Breast epithelium (tissue), 4 donors: ENCODE measurements at regions not wholly inside any gene's neighbourhood (a gene's known extent, or its start where the extent isn't known, plus 50 kb on each side); places are given as distances from the start of the nearest gene placed in this dataset.
"Not testable (repeated sequence)": the region's sequence is repeated elsewhere in the genome, so short reads cannot be mapped to it uniquely, and the experiment has no call there.

Experiments used
- DNase-seq, 2 donors: peaks; one replicate each; pipeline ENCODE4 v3.0.0-alpha.2; 2019; ENCODE audit warnings: low spot score in 2 of 2
- H3K27ac ChIP-seq, 2 donors: fragments of 200-600 bp; sonication (generic) in 1 of 2; one replicate each; pipeline ENCODE4 v1.5.1; 2016 to 2019; ENCODE audit warnings: mild to moderate bottlenecking in 1 of 2
- H3K27me3 ChIP-seq, 2 donors: fragments of 200-600 bp; sonication (generic) in 1 of 2; one replicate each; pipeline versions ENCODE4 v1.5.1 to v1.6.0; 2017 to 2019; ENCODE audit warnings: control low read depth in 1 of 2, mild to moderate bottlenecking in 1 of 2
- H3K36me3 ChIP-seq: fragments of 200-600 bp; one replicate; pipeline ENCODE4 v1.5.1; 2019
- H3K4me1 ChIP-seq, 2 donors: fragments of 200-600 bp; sonication (generic); one replicate each; pipeline ENCODE4 v1.5.1; 2016 to 2019; ENCODE audit warnings: control low read depth in 1 of 2
- H3K4me3 ChIP-seq, 3 donors: fragments of 200-600 bp; sonication (generic); 1 replicate in 2 of 3; 2 replicates in 1 of 3; pipeline ENCODE4 v1.5.1; 2016 to 2019; ENCODE audit warnings: mild to moderate bottlenecking in 3 of 3, moderate library complexity in 2 of 3
- H3K9me3 ChIP-seq, 2 donors: fragments of 200-600 bp; sonication (generic) in 1 of 2; one replicate each; pipeline ENCODE4 v1.5.1; 2016 to 2019; ENCODE audit warnings: control low read depth in 1 of 2
- POLR2A ChIP-seq: fragments of 450-650 bp; IDR thresholded peaks from one replicate; pipeline ENCODE4 v1.6.1; 2016; ENCODE audit warnings: antibody characterized with exemption, mild to moderate bottlenecking, moderate library complexity
- POLR2AphosphoS5 ChIP-seq, 3 donors: sonication (generic); formaldehyde crosslinking; IDR thresholded peaks; one replicate each; pipeline ENCODE4 v1.6.1; 2017; ENCODE audit warnings: antibody characterized with exemption in 3 of 3
- intact Hi-C: fragments of 100-400 bp; cut with DNase I; formaldehyde crosslinking; loops from one replicate; pipeline ENCODE4 v1.15.1; 2023; ENCODE audit warnings: low total_unique reads
- TF ChIP-seq, protein P1 (sequence below), 3 donors: fragments of 450-650 bp; IDR thresholded peaks; one replicate each; pipeline ENCODE4 v1.5.1; 2016 to 2017; ENCODE audit warnings: antibody characterized with exemption in 3 of 3, mild to moderate bottlenecking in 3 of 3, moderate library complexity in 3 of 3

DNA sequence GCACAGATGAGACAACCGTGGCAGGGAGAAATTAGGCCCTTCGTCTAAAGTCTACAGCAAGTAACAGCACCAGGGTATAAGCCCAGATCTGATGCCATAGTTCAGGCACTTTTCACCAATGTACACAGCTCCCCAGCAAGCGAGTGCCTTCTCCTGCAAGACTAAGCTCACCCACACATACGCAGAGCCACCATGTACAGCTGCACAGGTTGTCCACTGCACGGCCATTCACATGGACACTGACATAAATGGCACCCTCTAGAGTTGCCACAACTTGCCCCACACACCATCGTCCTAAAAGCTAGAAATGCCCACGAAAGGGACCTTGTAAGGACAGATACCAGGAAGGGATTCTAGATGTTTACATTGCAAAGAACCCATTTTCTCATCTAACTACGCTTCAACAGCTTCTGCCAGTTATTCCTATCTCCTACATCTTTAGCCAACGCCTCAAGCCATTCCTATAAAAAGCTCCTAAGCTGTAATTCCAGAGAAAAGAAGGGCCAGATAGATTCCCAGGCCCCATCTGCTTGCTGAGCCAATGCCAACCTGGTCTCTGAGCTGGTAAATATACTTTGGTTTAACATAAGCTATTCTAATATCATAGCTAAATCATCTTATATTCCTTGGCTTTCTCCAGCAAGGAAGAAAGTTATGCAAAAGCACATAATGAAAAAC, 174.0 kb upstream of the KAZN start:
- Histone ChIP-seq H3K4me3 (no peak overlapping the region), H3K27ac (no peak overlapping the region), H3K27me3 (no peaks in the 10 kb centered on the region), H3K9me3 (no peaks in the 10 kb centered on the region), H3K4me1 (no peaks in the 10 kb centered on the region), H3K36me3 (no peaks in the 10 kb centered on the region)
- DNase-seq: no peak
- TF ChIP-seq POLR2A: no peak
- no peak for TF ChIP-seq POLR2AphosphoS5 (IDR thresholded peaks at IDR 0.05)
- TF ChIP-seq, protein P1, sequence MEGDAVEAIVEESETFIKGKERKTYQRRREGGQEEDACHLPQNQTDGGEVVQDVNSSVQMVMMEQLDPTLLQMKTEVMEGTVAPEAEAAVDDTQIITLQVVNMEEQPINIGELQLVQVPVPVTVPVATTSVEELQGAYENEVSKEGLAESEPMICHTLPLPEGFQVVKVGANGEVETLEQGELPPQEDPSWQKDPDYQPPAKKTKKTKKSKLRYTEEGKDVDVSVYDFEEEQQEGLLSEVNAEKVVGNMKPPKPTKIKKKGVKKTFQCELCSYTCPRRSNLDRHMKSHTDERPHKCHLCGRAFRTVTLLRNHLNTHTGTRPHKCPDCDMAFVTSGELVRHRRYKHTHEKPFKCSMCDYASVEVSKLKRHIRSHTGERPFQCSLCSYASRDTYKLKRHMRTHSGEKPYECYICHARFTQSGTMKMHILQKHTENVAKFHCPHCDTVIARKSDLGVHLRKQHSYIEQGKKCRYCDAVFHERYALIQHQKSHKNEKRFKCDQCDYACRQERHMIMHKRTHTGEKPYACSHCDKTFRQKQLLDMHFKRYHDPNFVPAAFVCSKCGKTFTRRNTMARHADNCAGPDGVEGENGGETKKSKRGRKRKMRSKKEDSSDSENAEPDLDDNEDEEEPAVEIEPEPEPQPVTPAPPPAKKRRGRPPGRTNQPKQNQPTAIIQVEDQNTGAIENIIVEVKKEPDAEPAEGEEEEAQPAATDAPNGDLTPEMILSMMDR (IDR thresholded peaks at IDR 0.05): no peak
- intact Hi-C loops: no loop called here

DNA sequence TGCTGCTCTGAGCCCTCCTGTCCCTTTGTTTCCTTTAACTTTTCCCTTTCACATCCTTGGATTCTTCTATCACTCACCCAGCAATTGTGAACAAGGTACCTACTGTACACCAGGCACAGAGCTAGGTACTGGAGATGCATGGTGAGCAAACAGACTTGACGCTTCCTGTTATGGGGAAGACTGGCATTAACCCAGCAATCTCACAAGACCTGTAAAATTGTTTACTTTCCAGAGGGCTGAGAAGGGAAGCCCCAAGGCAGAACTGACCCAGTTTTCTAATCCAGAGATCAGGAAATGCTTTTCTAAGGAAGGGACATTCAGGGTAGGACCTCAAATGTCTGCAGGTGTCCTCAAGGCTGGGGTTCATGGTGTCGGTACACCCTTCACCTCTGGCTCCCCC, 171.6 kb upstream of the KAZN start:
- H3K9me3 ChIP-seq: no peaks in the 10 kb centered on the region
- intact Hi-C loops: no loop called here
- H3K4me1 ChIP-seq: no peaks in the 10 kb centered on the region
- no peak for DNase-seq
- no peaks in the 10 kb centered on the region for H3K27me3 ChIP-seq
- TF ChIP-seq, protein P1 (IDR thresholded peaks at IDR 0.05): no peak
- TF ChIP-seq POLR2AphosphoS5 (IDR thresholded peaks at IDR 0.05): no peak
- no peak for TF ChIP-seq POLR2A
- H3K4me3 ChIP-seq: no peak overlapping the region
- no peaks in the 10 kb centered on the region for H3K36me3 ChIP-seq
- H3K27ac ChIP-seq: peak overlapping the region in 1 of 2 donors; percentile 2

GRCh38 chr1:14429577-14429976, 168.9 kb upstream of the KAZN start:
- Histone ChIP-seq H3K27ac (no peak overlapping the region), H3K4me1 (no peaks in the 10 kb centered on the region), H3K9me3 (no peaks in the 10 kb centered on the region), H3K4me3 (no peak overlapping the region), H3K27me3 (no peaks in the 10 kb centered on the region), H3K36me3 (no peaks in the 10 kb centered on the region)
- intact Hi-C loops: no loop called here
- no peak for TF ChIP-seq POLR2A
- TF ChIP-seq POLR2AphosphoS5 (IDR thresholded peaks at IDR 0.05): no peak
- TF ChIP-seq, protein P1 (IDR thresholded peaks at IDR 0.05): no peak
- DNase-seq: no peak

- DNase-seq, H3K4me1 ChIP-seq, H3K36me3 ChIP-seq, intact Hi-C loops, H3K27me3 ChIP-seq, H3K4me3 ChIP-seq, H3K27ac ChIP-seq, H3K9me3 ChIP-seq: not testable (repeated sequence)
Observed at GRCh38 chr1:14432728-14433127, 165.8 kb upstream of the KAZN start.

DNA sequence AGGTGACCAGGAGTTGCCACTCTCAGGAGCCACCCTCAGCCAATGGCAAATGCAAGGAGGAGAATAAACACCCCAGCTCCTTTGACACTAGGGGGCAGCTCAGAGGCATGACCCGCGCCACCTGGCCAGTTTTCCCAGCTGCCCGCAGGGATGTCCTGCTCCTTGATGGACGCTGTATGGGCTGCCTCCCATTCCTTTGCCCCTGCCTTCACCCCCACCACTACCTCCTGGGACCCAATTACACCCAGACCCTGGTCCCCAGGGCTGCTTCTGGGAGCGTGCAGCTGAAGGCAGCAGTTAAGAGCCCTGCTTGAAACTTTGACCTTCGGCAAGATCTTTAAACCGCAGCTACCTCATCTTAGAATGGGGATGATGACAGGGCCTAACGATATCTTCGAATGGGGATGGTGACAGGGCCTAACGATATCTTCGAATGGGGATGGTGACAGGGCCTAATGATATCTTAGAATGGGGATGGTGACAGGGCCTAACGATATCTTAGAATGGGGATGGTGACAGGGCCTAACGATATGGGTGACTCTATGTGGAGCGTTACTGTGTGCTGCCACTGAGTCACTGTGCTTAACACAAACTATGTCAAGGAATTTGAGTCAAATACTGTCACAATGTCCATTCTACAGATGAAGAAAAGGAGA, 163.0 kb upstream of the KAZN start:
- H3K4me1 ChIP-seq: no peaks in the 10 kb centered on the region
- intact Hi-C loops: no loop called here
- DNase-seq: no peak
- H3K36me3 ChIP-seq: no peaks in the 10 kb centered on the region
- TF ChIP-seq POLR2AphosphoS5 (IDR thresholded peaks at IDR 0.05) (no peak), POLR2A (no peak)
- TF ChIP-seq, protein P1 (IDR thresholded peaks at IDR 0.05): no peak
- no peak overlapping the region for H3K4me3 ChIP-seq
- H3K27me3 ChIP-seq: no peaks in the 10 kb centered on the region
- no peak overlapping the region for H3K27ac ChIP-seq
- H3K9me3 ChIP-seq: no peaks in the 10 kb centered on the region
